ENCODE measurements at regions not wholly inside any gene's neighbourhood (a gene's known extent, or its start where the extent isn't known, plus 50 kb on each side); places are given as distances from the start of the nearest gene placed in this dataset.

DNA sequence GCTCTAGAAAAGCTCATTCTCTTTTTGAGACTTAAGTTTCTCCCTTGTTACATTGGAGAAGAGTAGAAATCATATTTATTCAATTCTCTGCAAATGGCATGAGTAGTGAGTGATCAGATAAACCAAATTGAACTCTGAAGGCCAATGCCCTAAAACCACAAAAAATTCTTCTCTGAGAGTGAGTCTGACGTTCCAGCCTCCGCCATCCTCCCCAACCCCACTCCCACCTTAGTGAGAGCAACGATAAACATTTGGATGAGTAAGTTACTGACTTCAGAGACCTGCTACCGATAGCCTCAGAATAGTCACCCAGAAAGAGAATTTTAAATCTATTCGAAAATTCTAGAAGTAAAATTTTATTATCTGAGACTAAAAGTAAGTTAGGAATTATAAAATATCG lies 94.6 kb downstream of the TFAP2A start:
- TF ChIP-seq, protein P1, sequence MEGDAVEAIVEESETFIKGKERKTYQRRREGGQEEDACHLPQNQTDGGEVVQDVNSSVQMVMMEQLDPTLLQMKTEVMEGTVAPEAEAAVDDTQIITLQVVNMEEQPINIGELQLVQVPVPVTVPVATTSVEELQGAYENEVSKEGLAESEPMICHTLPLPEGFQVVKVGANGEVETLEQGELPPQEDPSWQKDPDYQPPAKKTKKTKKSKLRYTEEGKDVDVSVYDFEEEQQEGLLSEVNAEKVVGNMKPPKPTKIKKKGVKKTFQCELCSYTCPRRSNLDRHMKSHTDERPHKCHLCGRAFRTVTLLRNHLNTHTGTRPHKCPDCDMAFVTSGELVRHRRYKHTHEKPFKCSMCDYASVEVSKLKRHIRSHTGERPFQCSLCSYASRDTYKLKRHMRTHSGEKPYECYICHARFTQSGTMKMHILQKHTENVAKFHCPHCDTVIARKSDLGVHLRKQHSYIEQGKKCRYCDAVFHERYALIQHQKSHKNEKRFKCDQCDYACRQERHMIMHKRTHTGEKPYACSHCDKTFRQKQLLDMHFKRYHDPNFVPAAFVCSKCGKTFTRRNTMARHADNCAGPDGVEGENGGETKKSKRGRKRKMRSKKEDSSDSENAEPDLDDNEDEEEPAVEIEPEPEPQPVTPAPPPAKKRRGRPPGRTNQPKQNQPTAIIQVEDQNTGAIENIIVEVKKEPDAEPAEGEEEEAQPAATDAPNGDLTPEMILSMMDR (IDR thresholded peaks at IDR 0.05; ENCODE audit: insufficient read depth, low read depth, low read length): no peak
- no peak for TF ChIP-seq EZH2 (IDR thresholded peaks at IDR 0.05; ENCODE audit: insufficient read depth, low read length)
